ENCODE measurements at regions not wholly inside any gene's neighbourhood (a gene's known extent, or its start where the extent isn't known, plus 50 kb on each side); places are given as distances from the start of the nearest gene placed in this dataset.
A peak's percentile ranks its signal among the peaks of the same experiment; 100 is the strongest.
"Not testable (repeated sequence)": the region's sequence is repeated elsewhere in the genome, so short reads cannot be mapped to it uniquely, and the experiment has no call there.

DNA sequence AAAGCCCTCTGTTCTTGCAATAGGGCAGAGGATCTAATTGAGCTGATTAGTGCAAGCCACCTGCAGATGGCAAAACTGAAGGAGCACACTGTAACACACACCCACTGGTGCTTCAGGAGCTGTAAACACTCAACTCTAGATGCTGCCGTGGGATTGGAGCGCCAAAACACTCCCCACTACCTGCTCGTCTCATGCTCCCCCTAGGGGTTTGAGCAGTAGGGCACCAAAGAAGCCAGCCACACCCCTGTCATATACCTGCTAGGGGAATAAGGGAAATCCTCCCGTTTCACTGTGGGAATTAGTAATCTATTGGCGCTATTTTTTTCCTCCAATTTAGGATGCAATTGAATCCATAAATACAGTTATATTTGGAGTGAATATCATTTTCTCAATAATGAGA is 360.2 kb downstream of the GLUD2 start:
- DNase-seq (ENCODE audit: low read depth, low spot score), result no peak

DNA sequence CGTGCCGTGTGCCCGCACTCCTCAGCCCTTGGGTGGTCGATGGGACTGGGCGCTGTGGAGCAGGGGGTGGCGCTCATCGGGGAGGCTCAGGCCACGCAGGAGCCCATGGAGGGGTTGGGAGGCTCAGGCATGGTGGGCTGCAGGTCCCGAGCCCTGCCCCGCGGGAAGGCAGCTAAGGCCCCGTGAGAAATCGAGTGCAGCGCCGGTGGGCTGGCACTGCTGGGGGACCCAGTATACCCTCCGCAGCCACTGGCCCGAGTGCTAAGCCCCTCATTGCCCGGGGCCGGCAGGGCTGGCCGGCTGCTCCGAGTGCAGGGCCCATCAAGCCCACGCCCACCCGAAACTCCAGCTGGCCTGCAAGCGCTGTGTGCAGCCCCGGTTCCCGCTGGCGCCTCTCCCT is 384.1 kb downstream of the GLUD2 start:
- not testable (repeated sequence) for DNase-seq (ENCODE audit: low read depth, low spot score)

DNA sequence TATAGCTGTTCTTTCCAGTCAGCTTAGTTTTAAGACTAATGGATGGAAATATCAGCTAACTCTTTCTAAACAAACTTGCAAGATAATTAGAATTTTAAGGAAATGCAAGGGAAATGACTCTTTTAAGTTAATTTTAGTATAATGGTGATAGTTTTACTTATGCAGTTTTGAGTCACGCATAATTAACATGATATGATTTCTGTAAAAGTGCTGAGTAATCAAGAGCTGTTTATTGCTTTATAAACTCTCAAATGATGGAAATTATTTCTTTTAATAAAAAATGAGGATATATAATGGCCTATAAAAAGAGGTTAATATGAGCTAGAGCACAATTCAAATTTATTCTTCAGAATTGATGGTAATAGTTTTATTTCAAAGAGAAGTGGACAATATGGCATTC is 385.9 kb downstream of the GLUD2 start:
- DNase-seq (ENCODE audit: low read depth, low spot score), result no peak

DNA sequence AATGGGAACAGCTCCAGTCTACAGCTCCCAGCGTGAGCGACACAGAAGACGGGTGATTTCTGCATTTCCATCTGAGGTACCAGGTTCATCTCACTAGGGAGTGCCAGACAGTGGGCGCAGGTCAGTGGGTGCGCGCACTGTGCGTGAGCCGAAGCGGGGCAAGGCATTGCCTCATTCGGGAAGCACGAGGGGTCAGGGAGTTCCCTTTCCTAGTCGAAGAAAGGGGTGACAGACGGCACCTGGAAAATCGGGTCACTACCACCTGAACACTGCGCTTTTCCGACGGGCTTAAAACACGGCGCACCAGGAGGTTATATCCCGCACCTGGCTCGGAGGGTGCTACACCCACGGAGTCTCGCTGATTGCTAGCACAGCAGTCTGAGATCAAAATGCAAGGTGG is 390.3 kb downstream of the GLUD2 start:
- DNase-seq (ENCODE audit: low read depth, low spot score), result not testable (repeated sequence)

DNA sequence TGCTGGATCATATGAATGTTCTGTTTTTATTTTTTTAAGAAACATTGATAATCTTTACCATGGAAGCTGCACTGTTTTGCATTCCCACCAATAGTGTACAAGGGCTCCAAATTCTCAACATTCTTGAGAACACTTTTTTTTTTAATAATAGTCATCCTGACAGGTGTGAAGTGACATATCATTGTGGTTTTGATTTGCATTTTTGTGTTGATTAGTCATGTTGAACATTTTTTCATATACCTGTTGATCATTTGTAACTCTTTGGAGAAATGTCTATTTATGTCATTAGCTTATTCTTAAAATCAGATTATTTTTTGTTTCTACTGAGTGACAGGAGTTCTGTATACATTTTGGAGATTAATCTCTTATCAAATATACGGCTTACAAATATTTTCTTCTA is 408.5 kb downstream of the GLUD2 start:
- no peak for DNase-seq (ENCODE audit: low read depth, low spot score)

DNA sequence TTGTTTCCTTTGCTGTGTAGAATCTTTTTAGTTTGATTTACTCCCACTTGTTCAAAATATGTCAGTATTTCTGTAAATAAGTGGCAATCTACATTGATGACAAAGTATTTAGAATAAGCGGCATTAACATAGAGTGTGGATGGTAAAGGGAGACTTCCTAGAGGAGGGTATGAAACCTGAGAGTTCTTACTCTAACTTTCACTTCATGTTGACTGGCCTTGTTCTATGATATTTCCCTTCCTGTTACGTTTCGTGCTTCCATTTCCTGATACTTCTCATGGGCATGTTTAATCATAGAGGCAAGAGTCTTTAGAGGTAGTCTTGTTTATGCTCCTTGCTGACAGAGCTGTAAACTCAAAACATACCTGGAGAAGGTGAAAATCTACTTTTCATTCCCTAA is 408.9 kb downstream of the GLUD2 start:
- no peak for DNase-seq (ENCODE audit: low read depth, low spot score)

DNA sequence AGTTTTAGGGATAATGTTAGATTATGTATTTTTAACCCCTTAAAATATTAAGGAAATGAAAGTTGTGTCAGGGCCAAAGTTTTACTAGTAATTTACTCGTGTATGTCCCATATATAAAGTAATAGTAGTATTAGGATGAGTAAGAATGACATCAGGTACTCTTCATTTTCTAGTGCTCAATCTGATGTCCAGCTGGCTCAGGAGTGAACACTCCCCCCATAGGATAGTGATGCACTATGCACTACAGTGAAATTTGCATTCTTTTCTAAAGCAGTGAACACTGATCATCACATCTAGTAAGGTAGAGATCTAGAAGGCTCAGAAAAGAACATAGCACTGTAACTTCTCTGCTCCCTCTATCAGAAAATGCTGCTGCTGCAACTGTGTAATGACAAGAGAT is 409.7 kb downstream of the GLUD2 start:
- DNase-seq (ENCODE audit: low read depth, low spot score), result no peak

DNA sequence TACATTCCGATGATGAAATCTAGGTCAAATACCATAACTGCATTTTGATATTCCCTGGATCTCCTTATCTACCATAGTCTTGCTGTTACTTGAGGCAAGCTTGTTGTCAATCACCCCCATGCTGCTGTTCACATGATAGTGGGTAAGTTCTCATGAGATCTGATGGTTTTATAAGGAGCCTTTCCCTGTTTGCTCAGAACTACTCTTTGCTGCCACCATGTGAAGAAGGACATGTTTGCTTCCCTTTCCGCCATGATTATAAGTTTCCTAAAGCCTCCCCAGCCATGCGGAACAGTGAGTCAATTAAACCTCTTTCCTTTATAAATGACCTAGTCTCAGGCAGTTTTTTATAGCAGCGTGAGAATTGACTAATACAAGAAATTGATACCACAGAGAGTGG is 432.0 kb downstream of the GLUD2 start:
- DNase-seq (ENCODE audit: low read depth, low spot score), result peak; percentile 23

DNA sequence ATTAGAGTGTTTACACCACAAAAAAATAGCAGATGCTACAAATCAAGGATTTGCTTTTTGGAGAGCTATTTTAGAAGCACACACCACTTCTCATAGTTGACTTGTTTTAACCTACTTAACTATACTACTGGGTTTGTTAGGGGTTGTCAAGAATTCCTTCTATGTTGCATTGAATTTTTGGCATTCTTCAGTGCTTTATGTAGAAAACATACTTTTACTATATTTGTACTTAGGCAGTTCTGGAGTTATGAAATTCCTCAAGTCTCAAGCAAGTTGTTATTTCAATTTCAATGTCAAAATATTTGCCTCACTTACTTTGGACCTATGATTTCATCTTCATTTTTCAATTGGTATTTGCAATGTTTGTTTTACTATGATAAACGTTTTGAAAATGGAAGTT is 449.6 kb downstream of the GLUD2 start:
- DNase-seq (ENCODE audit: low read depth, low spot score), result no peak

DNA sequence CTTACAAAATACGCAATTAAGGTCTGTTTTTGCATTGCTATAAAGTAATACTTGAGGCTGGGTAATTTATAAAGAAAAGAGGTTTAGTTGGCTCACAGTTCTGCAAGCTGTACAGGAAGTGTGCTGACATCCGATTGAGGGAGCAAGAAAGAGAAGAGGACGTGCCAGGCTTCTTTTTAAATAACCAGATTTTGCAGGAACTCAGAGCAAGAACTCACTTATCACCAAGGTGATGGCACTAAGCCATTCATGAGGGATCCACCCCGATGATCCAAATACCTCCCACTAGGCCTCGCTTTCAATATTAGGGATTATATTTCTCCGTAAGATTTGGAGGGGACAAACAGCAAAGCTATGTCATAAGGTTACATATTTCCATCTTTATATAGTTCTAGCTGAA is 456.7 kb downstream of the GLUD2 start:
- DNase-seq (ENCODE audit: low read depth, low spot score), result peak; percentile 18

DNA sequence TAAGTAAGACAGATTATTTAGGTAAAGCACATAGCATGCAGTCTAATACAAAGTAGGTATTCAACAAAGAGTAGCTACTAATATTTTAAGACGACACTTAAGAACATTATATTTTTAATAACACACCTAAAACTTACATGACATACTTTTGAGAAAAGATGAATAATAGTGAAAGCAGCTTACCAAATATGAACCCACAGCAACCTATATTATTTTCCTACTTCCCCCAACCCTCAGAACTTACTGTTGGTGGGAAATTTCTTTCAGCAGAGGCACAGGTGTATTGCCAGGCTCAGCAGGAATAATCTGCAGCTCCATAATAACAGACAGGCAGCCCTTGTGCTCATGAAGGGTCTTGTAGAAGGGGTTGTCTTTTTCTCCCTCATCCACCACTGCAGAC is 498.9 kb downstream of the GLUD2 start:
- no peak for DNase-seq (ENCODE audit: low read depth, low spot score)

DNA sequence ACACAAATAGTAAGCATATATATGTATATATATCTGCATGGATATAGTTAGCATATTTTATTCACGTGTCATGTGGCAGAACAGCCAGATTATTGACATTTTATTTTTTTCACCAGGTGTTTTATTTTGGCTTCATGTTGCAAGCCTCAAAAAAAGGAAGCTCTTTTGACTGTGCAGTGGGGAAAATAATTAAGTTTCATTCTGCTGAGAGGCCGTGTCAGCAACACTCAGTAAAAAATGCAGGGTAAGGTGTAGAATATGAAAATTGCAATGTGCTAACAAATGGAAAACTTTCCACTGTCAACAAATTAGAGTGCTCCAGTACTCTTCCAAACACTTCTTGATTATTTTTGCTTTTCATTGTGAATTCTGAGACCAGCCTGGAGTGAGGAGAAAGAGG is 511.5 kb downstream of the GLUD2 start:
- DNase-seq (ENCODE audit: low read depth, low spot score), result no peak

DNA sequence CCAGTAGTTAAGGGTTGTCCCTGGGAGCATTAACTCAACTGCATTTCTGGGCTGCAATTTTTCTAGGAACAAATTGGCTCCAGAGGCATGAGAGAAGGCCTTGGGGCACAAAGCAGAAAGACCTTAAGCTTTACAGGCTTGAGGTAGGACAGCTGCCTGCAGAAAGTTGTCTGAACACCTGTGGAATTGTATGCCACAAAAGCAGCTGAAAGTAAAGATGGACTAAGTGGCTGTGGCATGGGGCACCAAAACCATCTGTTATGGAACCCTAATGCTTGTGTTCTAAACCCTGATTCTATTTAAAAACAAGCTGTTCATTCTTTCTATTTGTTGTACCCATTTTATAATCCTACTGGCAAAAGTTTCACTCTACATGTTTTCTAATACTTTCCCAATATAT is 515.2 kb downstream of the GLUD2 start:
- DNase-seq (ENCODE audit: low read depth, low spot score), result no peak

DNA sequence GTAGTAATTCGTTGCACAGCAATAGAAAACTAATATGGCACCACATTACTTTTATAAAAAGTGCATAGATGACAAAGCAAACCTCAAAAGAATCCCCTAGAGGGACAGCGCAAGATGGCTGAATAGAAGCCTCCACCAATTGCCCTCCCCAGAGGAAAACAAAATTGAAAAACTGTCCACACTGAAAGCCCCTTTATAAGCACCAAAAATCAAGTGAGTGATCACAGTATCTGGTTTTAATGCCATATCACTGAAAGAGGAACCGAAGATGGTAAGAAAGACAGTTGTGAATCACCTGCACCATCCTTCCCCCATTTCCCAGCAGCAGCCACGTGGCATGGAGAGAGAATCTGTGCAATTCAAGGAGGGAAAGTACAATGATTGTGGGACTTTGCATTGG is 522.2 kb downstream of the GLUD2 start:
- DNase-seq (ENCODE audit: low read depth, low spot score), result no peak

DNA sequence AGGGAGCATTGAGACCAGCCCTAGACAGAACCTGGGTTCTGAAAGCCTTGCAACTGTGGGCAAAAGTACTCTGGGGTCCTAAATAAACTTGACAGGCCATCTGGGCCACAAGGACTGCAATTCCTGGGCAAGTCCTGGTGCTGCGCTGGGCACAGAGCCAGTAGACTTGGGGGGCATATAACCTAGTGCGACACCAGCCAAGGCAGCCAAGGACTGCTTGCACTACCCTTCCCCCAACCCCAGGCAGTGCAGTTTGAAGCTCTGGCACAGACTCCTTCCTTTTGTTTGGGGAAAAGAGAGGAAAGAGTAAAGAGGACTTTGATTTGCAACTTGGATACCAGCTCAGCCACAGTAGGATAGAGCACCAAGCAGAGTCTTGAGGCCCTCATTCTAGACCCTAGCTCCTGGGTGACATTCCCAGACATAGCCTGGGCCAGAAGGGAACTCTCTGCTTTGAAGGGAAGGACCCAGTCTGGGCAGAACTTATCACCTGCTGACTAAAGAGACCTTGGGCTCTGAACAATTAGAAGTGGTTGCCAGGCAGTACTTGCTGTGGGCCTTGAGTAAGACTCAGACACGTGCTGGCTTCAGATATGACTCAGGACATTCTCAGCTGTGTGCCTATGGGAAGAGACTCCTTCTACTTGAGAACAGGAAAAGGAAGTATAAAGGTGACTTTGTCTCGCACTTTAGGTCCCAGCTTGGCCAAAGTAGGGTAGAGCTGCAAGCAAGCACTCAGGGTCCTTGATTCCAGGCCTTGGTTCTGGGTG is 522.8 kb downstream of the GLUD2 start:
- DNase-seq (ENCODE audit: low read depth, low spot score), result no peak

DNA sequence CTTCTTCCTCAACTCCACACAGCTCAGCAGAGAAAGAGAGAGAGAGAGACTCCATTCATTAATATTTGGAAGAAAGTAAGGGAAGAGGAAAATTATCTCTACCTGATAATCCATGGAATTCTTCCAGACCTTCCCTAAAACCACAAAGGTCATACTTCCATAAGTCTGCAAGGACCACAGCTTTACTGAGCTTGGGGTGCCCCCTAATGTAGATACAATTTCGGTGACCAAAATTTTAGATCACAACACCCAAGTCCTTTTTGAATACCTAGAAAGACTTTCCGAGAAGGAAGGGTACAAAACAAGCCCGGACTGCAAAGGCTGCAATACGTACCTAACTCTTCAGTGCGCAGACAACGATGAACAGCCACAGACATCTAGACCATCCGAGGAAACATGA is 523.9 kb downstream of the GLUD2 start:
- no peak for DNase-seq (ENCODE audit: low read depth, low spot score)

DNA sequence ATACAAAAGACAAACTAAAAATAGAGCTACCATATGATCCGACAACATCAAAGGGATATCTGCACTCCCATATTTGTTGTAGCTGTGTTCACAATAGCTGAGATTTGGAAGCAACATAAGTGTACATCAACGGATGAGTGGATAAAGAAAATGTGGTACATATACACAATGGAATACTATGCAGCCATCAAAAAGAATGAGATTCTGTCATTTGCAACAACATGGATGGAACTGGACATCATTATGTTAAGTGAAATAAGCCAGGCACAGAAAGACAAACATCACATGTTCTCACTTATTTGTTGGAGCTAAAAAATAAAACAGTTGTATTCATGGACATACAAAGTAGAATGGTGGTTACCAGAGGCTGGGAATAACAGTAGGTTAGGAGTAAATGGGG is 527.0 kb downstream of the GLUD2 start:
- not testable (repeated sequence) for DNase-seq (ENCODE audit: low read depth, low spot score)

DNA sequence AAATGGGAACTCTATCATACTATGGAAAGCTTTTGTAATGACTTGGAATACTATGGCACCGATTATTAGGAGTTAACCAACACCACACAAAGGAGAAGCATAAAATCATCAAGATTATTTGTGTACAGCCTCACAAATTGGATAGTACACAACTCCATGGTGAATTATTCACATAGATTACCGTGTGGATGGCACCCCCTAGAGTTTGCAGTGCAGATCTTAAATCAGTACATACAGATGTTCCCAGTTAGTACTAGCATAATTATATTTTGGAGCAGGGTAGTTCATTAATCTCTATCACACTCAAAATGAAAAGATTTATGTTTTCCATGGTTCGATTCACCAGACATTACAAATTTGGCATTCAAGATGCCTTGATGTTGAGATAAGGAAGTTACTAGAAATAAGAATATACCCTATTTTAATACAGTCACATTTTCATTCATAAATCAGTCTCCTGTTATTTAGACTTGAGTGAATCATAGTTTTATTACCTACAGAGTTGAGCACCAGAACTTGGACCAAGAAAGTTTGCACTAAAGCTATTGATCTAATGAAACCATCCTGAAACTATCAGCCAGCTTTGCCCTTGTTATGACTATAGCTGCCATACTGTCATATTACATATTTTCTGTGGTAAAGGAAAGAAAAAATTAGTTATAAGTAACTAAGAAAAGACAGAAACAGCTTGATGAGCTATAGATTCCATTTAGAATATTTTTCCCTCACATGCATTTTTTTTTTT is 531.8 kb downstream of the GLUD2 start:
- DNase-seq (ENCODE audit: low read depth, low spot score), result no peak

DNA sequence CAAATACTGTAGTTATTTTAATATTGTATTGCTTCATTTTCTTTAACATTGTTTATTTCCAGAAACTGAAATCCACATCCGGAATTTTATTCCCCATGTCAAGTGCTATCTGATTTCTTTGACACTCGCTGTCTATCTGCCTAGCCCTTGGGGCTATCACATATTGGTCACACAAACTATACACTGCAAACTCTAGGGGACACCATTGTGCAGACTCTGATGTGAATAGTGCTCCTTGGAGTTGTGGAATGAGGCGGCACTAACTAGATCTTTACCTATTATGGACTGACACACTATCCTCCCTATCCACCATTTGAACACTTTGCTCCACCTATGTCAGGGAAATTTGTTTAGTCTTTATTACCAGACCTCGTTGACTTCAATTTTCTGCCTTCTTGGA is 534.5 kb downstream of the GLUD2 start:
- DNase-seq (ENCODE audit: low read depth, low spot score), result no peak

DNA sequence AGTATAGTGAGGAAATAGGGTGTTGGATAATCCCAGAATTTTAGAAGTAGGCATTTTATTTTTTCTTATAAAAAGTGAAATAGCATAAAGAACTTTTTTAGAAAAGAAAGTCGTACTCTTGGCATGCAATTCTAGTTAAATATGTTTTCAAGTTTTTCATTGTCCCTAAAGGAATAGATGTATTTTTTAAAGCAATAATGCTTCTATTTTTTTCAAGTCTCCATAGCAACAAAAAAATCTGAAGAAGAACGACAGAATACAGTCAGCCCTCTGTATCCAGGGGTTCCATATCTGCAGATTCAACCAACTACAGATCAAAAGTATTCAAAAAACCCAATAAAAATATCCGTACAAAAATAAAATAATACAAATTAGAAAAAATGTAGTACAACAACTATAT is 538.2 kb downstream of the GLUD2 start:
- no peak for DNase-seq (ENCODE audit: low read depth, low spot score)

DNA sequence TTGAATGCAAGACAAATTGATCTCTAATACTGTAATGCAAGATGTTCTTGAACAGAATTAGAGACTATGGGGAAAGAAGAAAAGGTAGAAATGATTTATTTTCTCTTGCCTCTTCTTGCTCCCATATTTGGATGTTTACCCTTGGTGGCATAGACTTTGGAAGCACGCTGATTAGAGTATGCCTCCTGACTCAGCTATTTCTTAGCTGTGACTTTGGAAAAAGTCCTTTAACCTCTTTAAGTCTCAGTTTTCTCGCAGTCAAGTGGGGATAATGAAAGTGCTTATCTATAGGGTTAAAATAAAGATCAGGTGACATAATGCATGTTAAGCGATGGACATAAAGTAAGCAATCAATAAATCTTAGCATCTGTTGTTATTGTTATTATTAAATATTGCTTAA is 545.5 kb downstream of the GLUD2 start:
- no peak for DNase-seq (ENCODE audit: low read depth, low spot score)

DNA sequence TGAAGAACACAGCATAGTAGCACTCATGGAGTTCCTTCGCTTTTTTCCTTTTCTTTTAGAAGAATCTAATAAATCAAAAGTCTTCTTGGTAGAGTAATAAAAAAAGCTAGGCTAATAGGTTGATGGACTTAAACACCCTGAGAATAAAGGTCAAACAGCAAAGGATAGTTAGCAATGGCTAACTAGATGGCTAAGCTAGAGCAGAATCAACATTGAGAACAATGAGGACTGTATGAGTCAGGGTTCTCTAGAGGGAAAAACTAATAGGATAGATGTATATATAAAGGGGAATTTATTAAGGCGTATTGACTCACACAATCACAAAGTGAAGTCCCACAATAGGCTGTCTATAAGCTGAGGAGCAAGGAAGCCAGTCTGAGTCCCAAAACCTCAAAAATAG is 550.9 kb downstream of the GLUD2 start:
- no peak for DNase-seq (ENCODE audit: low read depth, low spot score)

DNA sequence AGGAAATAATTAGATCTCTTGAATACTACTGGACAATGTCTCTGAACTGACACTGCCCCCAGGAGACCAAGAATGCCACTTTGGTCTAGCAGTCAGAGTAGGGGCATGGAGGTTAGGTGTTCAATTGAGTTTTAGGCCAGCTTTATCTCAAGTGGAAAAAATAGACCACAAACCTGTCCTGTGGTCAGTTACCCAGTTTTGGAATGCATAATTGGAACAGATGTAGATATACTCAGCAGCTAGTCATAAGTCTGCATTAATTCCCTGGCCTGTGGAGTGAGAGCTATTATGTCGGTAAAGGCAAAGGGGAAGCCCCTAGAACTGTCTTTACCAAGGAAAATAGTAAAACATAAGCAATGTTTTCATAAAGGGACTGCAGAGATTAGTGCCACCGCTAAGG is 587.7 kb downstream of the GLUD2 start:
- no peak for DNase-seq (ENCODE audit: low read depth, low spot score)
